WTC11 (cell line): ENCODE measurements at regions not wholly inside any gene's neighbourhood (a gene's known extent, or its start where the extent isn't known, plus 50 kb on each side); places are given as distances from the start of the nearest gene placed in this dataset.

Source experiments
- ATAC-seq: fragments of 200-7000 bp; cut with Tn5 transposase; 2 replicates; pipeline ENCODE4 v1.10.0; 2021; ENCODE audit warnings: mild to moderate bottlenecking, moderate library complexity
- CTCF ChIA-PET: fragments of 300-600 bp; sonication (Branson Sonifier 250); formaldehyde crosslinking; loops from one replicate; lab custom pipeline; 2021; ENCODE audit warnings: antibody characterized with exemption; lab: Charles Lee
- POLR2A ChIA-PET: fragments of 350-600 bp; sonication (Branson Sonifier 250); formaldehyde crosslinking; loops from one replicate; lab custom pipeline; 2021; ENCODE audit warnings: antibody characterized with exemption; lab: Charles Lee
- DNase-seq: peaks from one replicate; pipeline ENCODE4 v3.0.0; 2021; ENCODE audit warnings: low spot score
- H3K27ac Mint-ChIP-seq: 2 replicates; pipeline ENCODE4 v1.8.0; 2021; ENCODE audit warnings: mixed read lengths
- H3K27me3 Mint-ChIP-seq: 2 replicates; pipeline ENCODE4 v1.8.0; 2021; ENCODE audit warnings: low read depth, mild to moderate bottlenecking, moderate library complexity, mixed read lengths
- H3K36me3 Mint-ChIP-seq: 2 replicates; pipeline ENCODE4 v1.8.0; 2021; ENCODE audit warnings: mixed read lengths
- H3K4me1 Mint-ChIP-seq: 2 replicates; pipeline ENCODE4 v1.8.0; 2022; ENCODE audit warnings: mixed read lengths
- H3K4me3 Mint-ChIP-seq: 2 replicates; pipeline ENCODE4 v1.8.0; 2021; ENCODE audit warnings: mild to moderate bottlenecking, moderate library complexity, mixed read lengths
- H3K9me3 Mint-ChIP-seq: 2 replicates; pipeline ENCODE4 v1.8.0; 2021; ENCODE audit warnings: mixed read lengths
- ATF3 ChIP-seq: sonication (generic); formaldehyde crosslinking; conservative IDR thresholded peaks from 2 replicates; pipeline ENCODE4 v1.8.1; 2022; ENCODE audit warnings: mild to moderate bottlenecking, missing genetic modification reagents
- CREM ChIP-seq: sonication (generic); formaldehyde crosslinking; IDR thresholded peaks from 2 replicates; pipeline ENCODE4 v1.8.1; 2022; ENCODE audit warnings: mild to moderate bottlenecking, missing genetic modification reagents, moderate library complexity
- E2F4 ChIP-seq: sonication (generic); formaldehyde crosslinking; IDR thresholded peaks from 2 replicates; pipeline ENCODE4 v1.8.1; 2022; ENCODE audit warnings: low read depth, mild to moderate bottlenecking, moderate library complexity, missing genetic modification reagents, borderline replicate concordance
- ELF4 ChIP-seq: sonication (generic); formaldehyde crosslinking; IDR thresholded peaks from 2 replicates; pipeline ENCODE4 v1.8.1; 2022; ENCODE audit warnings: low read depth, mild to moderate bottlenecking, moderate library complexity, missing genetic modification reagents
- ESRRA ChIP-seq: sonication (generic); formaldehyde crosslinking; IDR thresholded peaks from 2 replicates; pipeline ENCODE4 v1.8.1; 2022; ENCODE audit warnings: mild to moderate bottlenecking, missing genetic modification reagents, borderline replicate concordance
- FOXK1 ChIP-seq: sonication (generic); formaldehyde crosslinking; IDR thresholded peaks from 2 replicates; pipeline ENCODE4 v1.8.0; 2022; ENCODE audit warnings: mild to moderate bottlenecking, moderate library complexity, missing genetic modification reagents
- KAT7 ChIP-seq: sonication (generic); formaldehyde crosslinking; IDR thresholded peaks from 2 replicates; pipeline ENCODE4 v1.8.1; 2023; ENCODE audit warnings: missing genetic modification reagents, mild to moderate bottlenecking, borderline replicate concordance
- MXD4 ChIP-seq: fragments of 250-450 bp; sonication (Bioruptor Pico); IDR thresholded peaks from 2 replicates; pipeline ENCODE4 v1.8.0; 2021; ENCODE audit warnings: mild to moderate bottlenecking, moderate library complexity, borderline replicate concordance
- NFE2L1 ChIP-seq: sonication (generic); formaldehyde crosslinking; IDR thresholded peaks from 2 replicates; pipeline ENCODE4 v1.8.1; 2023; ENCODE audit warnings: missing genetic modification reagents
- NR1H2 ChIP-seq: sonication (generic); formaldehyde crosslinking; IDR thresholded peaks from 2 replicates; pipeline ENCODE4 v1.9.0; 2021; ENCODE audit warnings: mild to moderate bottlenecking, moderate library complexity, missing genetic modification reagents
- RELA ChIP-seq: sonication (generic); formaldehyde crosslinking; IDR thresholded peaks from 2 replicates; pipeline ENCODE4 v1.8.1; 2022; ENCODE audit warnings: missing genetic modification reagents, mild to moderate bottlenecking, borderline replicate concordance
- SP1 ChIP-seq: sonication (generic); formaldehyde crosslinking; conservative IDR thresholded peaks from 2 replicates; pipeline ENCODE4 v1.8.1; 2022; ENCODE audit warnings: missing genetic modification reagents
- TCF7 ChIP-seq: sonication (generic); formaldehyde crosslinking; IDR thresholded peaks from 2 replicates; pipeline ENCODE4 v1.8.0; 2022; ENCODE audit warnings: mild to moderate bottlenecking, low read depth, missing genetic modification reagents, moderate library complexity
- TEAD1 ChIP-seq: sonication (generic); formaldehyde crosslinking; IDR thresholded peaks from 2 replicates; pipeline ENCODE4 v1.8.0; 2022; ENCODE audit warnings: mild to moderate bottlenecking, missing genetic modification reagents
- USF1 ChIP-seq: sonication (generic); formaldehyde crosslinking; IDR thresholded peaks from 2 replicates; pipeline ENCODE4 v1.8.0; 2022; ENCODE audit warnings: mild to moderate bottlenecking, missing genetic modification reagents
- ZNF121 ChIP-seq: sonication (generic); formaldehyde crosslinking; IDR thresholded peaks from 2 replicates; pipeline ENCODE4 v1.8.0; 2023; ENCODE audit warnings: missing genetic modification reagents
- ZNF138 ChIP-seq: sonication (generic); formaldehyde crosslinking; conservative IDR thresholded peaks from 2 replicates; pipeline ENCODE4 v1.8.1; 2022; ENCODE audit warnings: mild to moderate bottlenecking, moderate library complexity, missing genetic modification reagents
- ZNF232 ChIP-seq: sonication (generic); formaldehyde crosslinking; IDR thresholded peaks from 2 replicates; pipeline ENCODE4 v1.8.0; 2022; ENCODE audit warnings: mild to moderate bottlenecking, missing genetic modification reagents
- TF ChIP-seq, protein P1 (sequence below): sonication (generic); formaldehyde crosslinking; IDR thresholded peaks from 2 replicates; pipeline ENCODE4 v1.8.1; 2022; ENCODE audit warnings: low read depth, missing genetic modification reagents, borderline replicate concordance
- TF ChIP-seq, protein P2 (sequence below): sonication (generic); formaldehyde crosslinking; IDR thresholded peaks from 2 replicates; pipeline ENCODE4 v1.8.0; 2023; ENCODE audit warnings: missing genetic modification reagents, mild to moderate bottlenecking, borderline replicate concordance
- TF ChIP-seq, protein P3 (sequence below): sonication (generic); formaldehyde crosslinking; IDR thresholded peaks from 2 replicates; pipeline ENCODE4 v1.8.1; 2022; ENCODE audit warnings: missing genetic modification reagents, borderline replicate concordance
- TF ChIP-seq, protein P4 (sequence below): sonication (generic); formaldehyde crosslinking; IDR thresholded peaks from 2 replicates; pipeline ENCODE4 v1.8.0; 2022; ENCODE audit warnings: mild to moderate bottlenecking, missing genetic modification reagents

DNA sequence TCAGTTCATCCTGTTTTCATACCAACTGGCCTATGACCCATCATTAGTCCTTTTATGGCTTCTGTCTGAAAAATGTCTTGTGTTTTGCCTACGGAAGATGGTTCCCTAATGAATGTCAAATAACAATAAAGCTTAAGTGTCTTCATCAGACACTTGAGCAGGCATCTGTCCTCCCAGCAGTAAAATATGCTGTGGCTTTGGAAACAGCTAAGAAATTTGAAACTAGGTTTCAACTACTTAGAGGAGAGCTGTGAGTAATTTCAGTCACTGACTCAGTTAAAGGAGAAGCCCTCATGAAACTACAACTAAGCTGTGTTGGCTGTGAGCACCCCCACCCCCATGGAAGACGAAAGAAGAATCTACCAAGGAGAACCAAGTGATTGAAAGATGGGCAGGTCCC, 409.4 kb upstream of the PPP2R3A start:
- H3K4me3 Mint-ChIP-seq = no peak overlapping the region
- H3K27ac Mint-ChIP-seq = no peak overlapping the region
- no peak for ATAC-seq
- POLR2A ChIA-PET = no interaction called here
- no peaks in the 10 kb centered on the region for H3K36me3 Mint-ChIP-seq
- no peaks in the 10 kb centered on the region for H3K9me3 Mint-ChIP-seq
- no peak for TF ChIP-seq ZNF138
- TF ChIP-seq, protein P1, sequence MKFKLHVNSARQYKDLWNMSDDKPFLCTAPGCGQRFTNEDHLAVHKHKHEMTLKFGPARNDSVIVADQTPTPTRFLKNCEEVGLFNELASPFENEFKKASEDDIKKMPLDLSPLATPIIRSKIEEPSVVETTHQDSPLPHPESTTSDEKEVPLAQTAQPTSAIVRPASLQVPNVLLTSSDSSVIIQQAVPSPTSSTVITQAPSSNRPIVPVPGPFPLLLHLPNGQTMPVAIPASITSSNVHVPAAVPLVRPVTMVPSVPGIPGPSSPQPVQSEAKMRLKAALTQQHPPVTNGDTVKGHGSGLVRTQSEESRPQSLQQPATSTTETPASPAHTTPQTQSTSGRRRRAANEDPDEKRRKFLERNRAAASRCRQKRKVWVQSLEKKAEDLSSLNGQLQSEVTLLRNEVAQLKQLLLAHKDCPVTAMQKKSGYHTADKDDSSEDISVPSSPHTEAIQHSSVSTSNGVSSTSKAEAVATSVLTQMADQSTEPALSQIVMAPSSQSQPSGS = no peak
- TF ChIP-seq, protein P2, sequence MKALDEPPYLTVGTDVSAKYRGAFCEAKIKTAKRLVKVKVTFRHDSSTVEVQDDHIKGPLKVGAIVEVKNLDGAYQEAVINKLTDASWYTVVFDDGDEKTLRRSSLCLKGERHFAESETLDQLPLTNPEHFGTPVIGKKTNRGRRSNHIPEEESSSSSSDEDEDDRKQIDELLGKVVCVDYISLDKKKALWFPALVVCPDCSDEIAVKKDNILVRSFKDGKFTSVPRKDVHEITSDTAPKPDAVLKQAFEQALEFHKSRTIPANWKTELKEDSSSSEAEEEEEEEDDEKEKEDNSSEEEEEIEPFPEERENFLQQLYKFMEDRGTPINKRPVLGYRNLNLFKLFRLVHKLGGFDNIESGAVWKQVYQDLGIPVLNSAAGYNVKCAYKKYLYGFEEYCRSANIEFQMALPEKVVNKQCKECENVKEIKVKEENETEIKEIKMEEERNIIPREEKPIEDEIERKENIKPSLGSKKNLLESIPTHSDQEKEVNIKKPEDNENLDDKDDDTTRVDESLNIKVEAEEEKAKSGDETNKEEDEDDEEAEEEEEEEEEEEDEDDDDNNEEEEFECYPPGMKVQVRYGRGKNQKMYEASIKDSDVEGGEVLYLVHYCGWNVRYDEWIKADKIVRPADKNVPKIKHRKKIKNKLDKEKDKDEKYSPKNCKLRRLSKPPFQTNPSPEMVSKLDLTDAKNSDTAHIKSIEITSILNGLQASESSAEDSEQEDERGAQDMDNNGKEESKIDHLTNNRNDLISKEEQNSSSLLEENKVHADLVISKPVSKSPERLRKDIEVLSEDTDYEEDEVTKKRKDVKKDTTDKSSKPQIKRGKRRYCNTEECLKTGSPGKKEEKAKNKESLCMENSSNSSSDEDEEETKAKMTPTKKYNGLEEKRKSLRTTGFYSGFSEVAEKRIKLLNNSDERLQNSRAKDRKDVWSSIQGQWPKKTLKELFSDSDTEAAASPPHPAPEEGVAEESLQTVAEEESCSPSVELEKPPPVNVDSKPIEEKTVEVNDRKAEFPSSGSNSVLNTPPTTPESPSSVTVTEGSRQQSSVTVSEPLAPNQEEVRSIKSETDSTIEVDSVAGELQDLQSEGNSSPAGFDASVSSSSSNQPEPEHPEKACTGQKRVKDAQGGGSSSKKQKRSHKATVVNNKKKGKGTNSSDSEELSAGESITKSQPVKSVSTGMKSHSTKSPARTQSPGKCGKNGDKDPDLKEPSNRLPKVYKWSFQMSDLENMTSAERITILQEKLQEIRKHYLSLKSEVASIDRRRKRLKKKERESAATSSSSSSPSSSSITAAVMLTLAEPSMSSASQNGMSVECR (CRISPR knock-in tag) = no peak
- TF ChIP-seq SP1 (CRISPR knock-in tag) = no peak
- no peak for TF ChIP-seq NFE2L1 (CRISPR knock-in tag)
- no peak for TF ChIP-seq MXD4 (CRISPR knock-in tag)
- no peak for TF ChIP-seq CREM (CRISPR knock-in tag)
- no peak for TF ChIP-seq E2F4 (CRISPR knock-in tag)
- TF ChIP-seq, all 79 proteins: peak for 0
- CTCF ChIA-PET = no interaction called here
- DNase-seq = no peak
- H3K27me3 Mint-ChIP-seq = no peaks in the 10 kb centered on the region
- H3K4me1 Mint-ChIP-seq = no peaks in the 10 kb centered on the region

GRCh38 chr3:135558150-135558783, 407.3 kb upstream of the PPP2R3A start:
- Mint-ChIP-seq H3K9me3 (no peaks in the 10 kb centered on the region), H3K4me3 (no peak overlapping the region)
- ATAC-seq (no peak), DNase-seq (no peak)
- CTCF ChIA-PET = no interaction called here
- TF ChIP-seq ATF3 (no peak), ZNF121 (CRISPR knock-in tag) (no peak), ZNF232 (no peak), TEAD1 (CRISPR knock-in tag) (no peak), USF1 (CRISPR knock-in tag) (no peak), RELA (no peak), TCF7 (no peak), ESRRA (CRISPR knock-in tag) (no peak), NR1H2 (CRISPR knock-in tag) (no peak), FOXK1 (CRISPR knock-in tag) (no peak), KAT7 (CRISPR knock-in tag) (no peak), ELF4 (CRISPR knock-in tag) (no peak), ZNF138 (no peak)
- TF ChIP-seq, protein P3, sequence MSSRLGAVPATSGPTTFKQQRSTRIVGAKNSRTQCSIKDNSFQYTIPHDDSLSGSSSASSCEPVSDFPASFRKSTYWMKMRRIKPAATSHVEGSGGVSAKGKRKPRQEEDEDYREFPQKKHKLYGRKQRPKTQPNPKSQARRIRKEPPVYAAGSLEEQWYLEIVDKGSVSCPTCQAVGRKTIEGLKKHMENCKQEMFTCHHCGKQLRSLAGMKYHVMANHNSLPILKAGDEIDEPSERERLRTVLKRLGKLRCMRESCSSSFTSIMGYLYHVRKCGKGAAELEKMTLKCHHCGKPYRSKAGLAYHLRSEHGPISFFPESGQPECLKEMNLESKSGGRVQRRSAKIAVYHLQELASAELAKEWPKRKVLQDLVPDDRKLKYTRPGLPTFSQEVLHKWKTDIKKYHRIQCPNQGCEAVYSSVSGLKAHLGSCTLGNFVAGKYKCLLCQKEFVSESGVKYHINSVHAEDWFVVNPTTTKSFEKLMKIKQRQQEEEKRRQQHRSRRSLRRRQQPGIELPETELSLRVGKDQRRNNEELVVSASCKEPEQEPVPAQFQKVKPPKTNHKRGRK (CRISPR knock-in tag) = no peak
- TF ChIP-seq, protein P4, sequence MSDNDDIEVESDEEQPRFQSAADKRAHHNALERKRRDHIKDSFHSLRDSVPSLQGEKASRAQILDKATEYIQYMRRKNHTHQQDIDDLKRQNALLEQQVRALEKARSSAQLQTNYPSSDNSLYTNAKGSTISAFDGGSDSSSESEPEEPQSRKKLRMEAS (CRISPR knock-in tag) = no peak
- TF ChIP-seq, all 79 proteins: peak for 0
- Mint-ChIP-seq H3K27ac (no peak overlapping the region), H3K4me1 (0 out of 2 replicates have a peak, but pooled peaks cover 7% of the 10 kb centered on the region), H3K27me3 (no peaks in the 10 kb centered on the region), H3K36me3 (no peaks in the 10 kb centered on the region)
- POLR2A ChIA-PET = no interaction called here
